Spleen (tissue), 11 donors: ENCODE measurements at regions not wholly inside any gene's neighbourhood (a gene's known extent, or its start where the extent isn't known, plus 50 kb on each side); places are given as distances from the start of the nearest gene placed in this dataset.

Experiments used
- DNase-seq: peaks from one replicate; pipeline ENCODE4 v3.0.0-alpha.2; 2020
- H3K27ac ChIP-seq, 8 donors: fragments of 200-600 bp; sonication (generic) in 7 of 8; 1 replicate in 4 of 8; 2 replicates in 4 of 8; pipeline versions ENCODE4 v1.5.0 to v1.8.0; 2016 to 2021; ENCODE audit warnings: inconsistent platforms in 4 of 8, mild to moderate bottlenecking in 4 of 8, moderate library complexity in 1 of 8
- H3K27me3 ChIP-seq, 7 donors: fragments of 200-600 bp; sonication (generic) in 6 of 7; replicated peaks in 1 of 7; 1 replicate in 4 of 7; 2 replicates in 3 of 7; pipeline versions ENCODE4 v1.5.0 to v1.8.0; 2016 to 2021; ENCODE audit warnings: inconsistent platforms in 3 of 7, mild to moderate bottlenecking in 1 of 7
- H3K36me3 ChIP-seq, 6 donors: fragments of 200-600 bp; sonication (generic) in 5 of 6; 1 replicate in 4 of 6; 2 replicates in 2 of 6; pipeline versions ENCODE4 v1.5.0 to v1.8.0; 2016 to 2021; ENCODE audit warnings: inconsistent platforms in 2 of 6
- H3K4me1 ChIP-seq, 6 donors: fragments of 200-600 bp; sonication (generic) in 5 of 6; 1 replicate in 3 of 6; 2 replicates in 3 of 6; pipeline versions ENCODE4 v1.5.0 to v1.8.0; 2016 to 2021; ENCODE audit warnings: inconsistent platforms in 3 of 6
- H3K4me3 ChIP-seq, 8 donors: fragments of 200-600 bp; sonication (generic) in 7 of 8; 1 replicate in 4 of 8; 2 replicates in 4 of 8; pipeline versions ENCODE4 v1.5.0 to v1.8.0; 2016 to 2021; ENCODE audit warnings: inconsistent platforms in 4 of 8, mild to moderate bottlenecking in 4 of 8, moderate library complexity in 2 of 8
- H3K9me3 ChIP-seq, 8 donors: fragments of 200-600 bp; sonication (generic) in 7 of 8; 1 replicate in 4 of 8; 2 replicates in 4 of 8; pipeline versions ENCODE4 v1.5.0 to v1.8.0; 2016 to 2021; ENCODE audit warnings: inconsistent platforms in 4 of 8
- POLR2A ChIP-seq, 3 donors: fragments of 450-650 bp; IDR thresholded peaks; one replicate each; pipeline ENCODE4 v1.5.1; 2017; ENCODE audit warnings: antibody characterized with exemption in 3 of 3, mild to moderate bottlenecking in 1 of 3
- POLR2AphosphoS5 ChIP-seq, 3 donors: sonication (generic); formaldehyde crosslinking; IDR thresholded peaks; one replicate each; pipeline ENCODE4 v1.5.1; 2017; ENCODE audit warnings: antibody characterized with exemption in 3 of 3
- WGBS, 5 donors: extraction: QIAGEN DNeasy Blood & Tissue Kit in 3 of 5; methylation state at CpG; one replicate each; pipeline versions ENCODE4 v1.1.5 to v1.1.7; 2013 to 2018; 5-methylcytosine and 5-hydroxymethylcytosine counted together
- intact Hi-C: fragments of 100-400 bp; cut with DNase I; formaldehyde crosslinking; loops from one replicate; pipeline ENCODE4 v1.15.0; 2023; ENCODE audit warnings: low total_unique reads
- TF ChIP-seq, protein P1 (sequence below), 11 experiments: fragments of 200-600 bp in 7 of 11; fragments of 450-650 bp in 4 of 11; sonication (generic) in 4 of 11; IDR thresholded peaks in 8 of 11; conservative IDR thresholded peaks in 3 of 11; 1 replicate in 7 of 11; 2 replicates in 4 of 11; pipeline versions ENCODE4 v1.4.0 to v1.8.0; 2016 to 2021; ENCODE audit warnings: antibody characterized with exemption in 11 of 11, inconsistent platforms in 4 of 11, mild to moderate bottlenecking in 1 of 11
- donor health status: healthy with polysubstance abuse.
- donor health status: DM: no; HTN: no; CAD: no; lungs with moderate emphysema.
- donor health status: DM: no; HTN: no; CAD: no.
- donor health status: Bipolar disorder and iron deficiency.
- donor health status: healthy.
- donor health status: DM: no; HTN: no; CAD: no.
- donor health status: DM: yes; HTN: yes; CAD: no.

DNA sequence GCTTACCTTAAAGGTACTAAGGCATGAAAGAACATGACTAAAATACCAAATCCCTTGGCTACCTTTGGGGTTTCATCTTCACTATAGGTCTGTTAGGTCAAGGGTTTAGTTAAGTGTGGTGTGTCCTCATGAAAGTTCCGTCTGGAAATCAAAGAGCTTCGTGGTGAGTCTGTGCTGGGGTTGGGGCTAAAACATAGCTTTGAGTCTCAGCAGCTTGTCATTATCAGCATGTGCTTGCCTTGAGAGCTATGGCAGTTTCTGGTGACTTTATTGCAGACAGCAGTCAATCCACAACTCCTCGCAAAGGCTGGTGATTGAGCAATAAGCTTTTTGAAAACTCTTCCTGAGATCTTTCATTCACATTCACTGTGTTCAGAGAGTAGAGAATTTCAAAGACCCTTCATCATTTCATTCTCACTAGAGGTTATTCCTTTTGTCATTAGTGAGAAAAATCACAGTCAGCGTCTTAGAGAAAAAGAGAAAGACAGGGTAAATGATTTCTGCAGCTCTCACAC, 53.2 kb upstream of the CCDC6 start:
- no peak overlapping the region for H3K27ac ChIP-seq
- H3K36me3 ChIP-seq = no peaks in the 10 kb centered on the region
- no peak overlapping the region for H3K4me3 ChIP-seq
- H3K4me1 ChIP-seq = no peaks in the 10 kb centered on the region
- no peak for TF ChIP-seq POLR2AphosphoS5 (IDR thresholded peaks at IDR 0.05)
- TF ChIP-seq, protein P1, sequence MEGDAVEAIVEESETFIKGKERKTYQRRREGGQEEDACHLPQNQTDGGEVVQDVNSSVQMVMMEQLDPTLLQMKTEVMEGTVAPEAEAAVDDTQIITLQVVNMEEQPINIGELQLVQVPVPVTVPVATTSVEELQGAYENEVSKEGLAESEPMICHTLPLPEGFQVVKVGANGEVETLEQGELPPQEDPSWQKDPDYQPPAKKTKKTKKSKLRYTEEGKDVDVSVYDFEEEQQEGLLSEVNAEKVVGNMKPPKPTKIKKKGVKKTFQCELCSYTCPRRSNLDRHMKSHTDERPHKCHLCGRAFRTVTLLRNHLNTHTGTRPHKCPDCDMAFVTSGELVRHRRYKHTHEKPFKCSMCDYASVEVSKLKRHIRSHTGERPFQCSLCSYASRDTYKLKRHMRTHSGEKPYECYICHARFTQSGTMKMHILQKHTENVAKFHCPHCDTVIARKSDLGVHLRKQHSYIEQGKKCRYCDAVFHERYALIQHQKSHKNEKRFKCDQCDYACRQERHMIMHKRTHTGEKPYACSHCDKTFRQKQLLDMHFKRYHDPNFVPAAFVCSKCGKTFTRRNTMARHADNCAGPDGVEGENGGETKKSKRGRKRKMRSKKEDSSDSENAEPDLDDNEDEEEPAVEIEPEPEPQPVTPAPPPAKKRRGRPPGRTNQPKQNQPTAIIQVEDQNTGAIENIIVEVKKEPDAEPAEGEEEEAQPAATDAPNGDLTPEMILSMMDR (IDR thresholded peaks at IDR 0.05 in 8 of 11, conservative IDR thresholded peaks at IDR 0.05 in 3 of 11) = no peak
- TF ChIP-seq POLR2A (IDR thresholded peaks at IDR 0.05) = no peak
- DNase-seq = no peak
- H3K9me3 ChIP-seq = no peaks in the 10 kb centered on the region
- H3K27me3 ChIP-seq = no peaks in the 10 kb centered on the region
- intact Hi-C loops = no loop called here
- WGBS, 5 donors = 70 to 87% (median 82%) methylated on average over 4 of the region's 4 CpGs

DNA sequence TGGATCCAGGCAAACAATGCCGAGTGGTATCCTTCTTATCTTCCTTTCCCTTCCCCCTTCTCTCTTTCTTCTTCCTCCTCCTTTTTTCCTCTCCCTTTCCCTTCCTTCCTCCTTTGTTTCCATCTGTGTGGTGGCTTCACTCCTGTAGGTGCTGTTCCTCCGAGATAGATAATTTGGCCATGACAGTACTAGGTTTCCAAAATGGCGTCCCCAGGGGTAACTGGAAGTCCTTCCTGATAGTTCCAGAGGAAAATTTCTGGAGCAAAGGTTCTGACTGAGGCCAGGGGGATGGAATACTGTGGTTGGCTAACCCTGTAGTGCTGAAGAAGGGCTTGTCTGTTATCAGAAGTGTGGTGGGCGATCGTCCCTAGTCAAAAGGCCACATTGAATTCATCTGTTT, 52.5 kb upstream of the CCDC6 start:
- H3K27ac ChIP-seq = no peak overlapping the region
- H3K9me3 ChIP-seq = no peaks in the 10 kb centered on the region
- 85 to 91% (median 88%) methylated on average over 5 of the region's 5 CpGs for WGBS, 5 donors
- TF ChIP-seq POLR2A (IDR thresholded peaks at IDR 0.05) = no peak
- TF ChIP-seq, protein P1 (IDR thresholded peaks at IDR 0.05 in 8 of 11, conservative IDR thresholded peaks at IDR 0.05 in 3 of 11) = no peak
- intact Hi-C loops = no loop called here
- H3K4me1 ChIP-seq = no peaks in the 10 kb centered on the region
- H3K27me3 ChIP-seq = no peaks in the 10 kb centered on the region
- no peaks in the 10 kb centered on the region for H3K36me3 ChIP-seq
- H3K4me3 ChIP-seq = no peak overlapping the region
- no peak for DNase-seq

DNA sequence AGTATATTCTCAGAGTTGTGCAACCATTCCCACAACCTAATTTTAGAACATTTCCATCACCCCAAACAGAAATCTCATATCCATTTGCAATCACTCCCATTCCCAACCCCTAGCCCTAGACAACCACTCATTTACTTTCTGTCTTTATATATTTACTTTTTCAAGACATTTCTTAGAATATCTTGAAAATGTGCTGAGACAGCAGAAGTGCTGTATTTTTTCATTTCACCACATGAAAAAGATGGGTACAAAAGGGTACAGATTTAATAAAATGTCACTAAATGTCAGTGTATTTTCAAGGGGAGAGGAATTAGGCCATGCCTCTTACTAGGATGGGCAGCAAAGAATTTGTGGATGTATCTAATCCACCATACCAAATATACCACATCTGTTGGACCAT, 51.6 kb upstream of the CCDC6 start:
- Histone ChIP-seq H3K4me1 (no peaks in the 10 kb centered on the region), H3K9me3 (no peaks in the 10 kb centered on the region), H3K4me3 (no peak overlapping the region), H3K27ac (no peak overlapping the region), H3K36me3 (no peaks in the 10 kb centered on the region), H3K27me3 (no peaks in the 10 kb centered on the region)
- no peak for TF ChIP-seq POLR2AphosphoS5 (IDR thresholded peaks at IDR 0.05)
- no peak for TF ChIP-seq POLR2A (IDR thresholded peaks at IDR 0.05)
- intact Hi-C loops = no loop called here
- no peak for DNase-seq
